CMK (cell line): ENCODE measurements at regions not wholly inside any gene's neighbourhood (a gene's known extent, or its start where the extent isn't known, plus 50 kb on each side); places are given as distances from the start of the nearest gene placed in this dataset.

ENCODE experiments used
- DNase-seq: peaks from one replicate; pipeline ENCODE4 v3.0.0-alpha.2; 2010; ENCODE audit warnings: low read depth

- DNase-seq = no peak
These were observed 210.1 kb downstream of the CDH9 start for GRCh38 chr5:26828294-26828693.

GRCh38 chr5:26813235-26813634 lies 225.2 kb downstream of the CDH9 start:
- no peak for DNase-seq

GRCh38 chr5:26812714-26813113 lies 225.7 kb downstream of the CDH9 start:
- DNase-seq = no peak

- no peak for DNase-seq
These were observed 230.9 kb downstream of the CDH9 start for GRCh38 chr5:26807231-26808199.

- DNase-seq = no peak
These were observed 233.3 kb downstream of the CDH9 start for GRCh38 chr5:26805076-26805475.

GRCh38 chr5:26802944-26803343 lies 235.4 kb downstream of the CDH9 start:
- DNase-seq = no peak

- no peak for DNase-seq
These were observed 247.0 kb downstream of the CDH9 start for GRCh38 chr5:26791433-26791832.

GRCh38 chr5:26791021-26791420 lies 247.4 kb downstream of the CDH9 start:
- no peak for DNase-seq

GRCh38 chr5:26763215-26763614 lies 275.2 kb downstream of the CDH9 start:
- DNase-seq = no peak

- no peak for DNase-seq
These were observed 276.9 kb downstream of the CDH9 start for GRCh38 chr5:26761446-26761845.

GRCh38 chr5:26761045-26761444 lies 277.3 kb downstream of the CDH9 start:
- no peak for DNase-seq

GRCh38 chr5:26757941-26758340 lies 280.4 kb downstream of the CDH9 start:
- DNase-seq = no peak

GRCh38 chr5:26749829-26750228 lies 288.6 kb downstream of the CDH9 start:
- DNase-seq = no peak

GRCh38 chr5:26740182-26740581 lies 298.2 kb downstream of the CDH9 start:
- DNase-seq = no peak

- no peak for DNase-seq
These were observed 300.8 kb downstream of the CDH9 start for GRCh38 chr5:26737348-26738265.

GRCh38 chr5:26727916-26728315 lies 310.5 kb downstream of the CDH9 start:
- DNase-seq = no peak

GRCh38 chr5:26719803-26720202 lies 318.6 kb downstream of the CDH9 start:
- no peak for DNase-seq

GRCh38 chr5:26700759-26701384 lies 337.5 kb downstream of the CDH9 start:
- DNase-seq = no peak

GRCh38 chr5:26692952-26693351 lies 345.4 kb downstream of the CDH9 start:
- DNase-seq = no peak

- no peak for DNase-seq
These were observed 346.9 kb downstream of the CDH9 start for GRCh38 chr5:26691486-26691885.

GRCh38 chr5:26690511-26690910 lies 347.9 kb downstream of the CDH9 start:
- DNase-seq = no peak

GRCh38 chr5:26681861-26682260 lies 356.5 kb downstream of the CDH9 start:
- DNase-seq = no peak
